GM13976 (cell line): ENCODE measurements at regions not wholly inside any gene's neighbourhood (a gene's known extent, or its start where the extent isn't known, plus 50 kb on each side); places are given as distances from the start of the nearest gene placed in this dataset.
"Not testable (repeated sequence)": the region's sequence is repeated elsewhere in the genome, so short reads cannot be mapped to it uniquely, and the experiment has no call there.

Experiments used
- DNase-seq: peaks from one replicate; pipeline ENCODE4 v3.0.0; 2012; ENCODE audit warnings: low spot score
- in situ Hi-C: fragments of 300-500 bp; cut with MboI; formaldehyde crosslinking; loops from one replicate; pipeline ENCODE4 v1.12.0; 2022; ENCODE audit warnings: low sequenced_read_pairs, mixed read lengths, inconsistent platforms; ENCODE audit not compliant: unreplicated experiment
- TF ChIP-seq, protein P1 (sequence below): IDR thresholded peaks from 2 replicates; pipeline ENCODE4 v1.5.1; 2012; ENCODE audit warnings: borderline replicate concordance, mild to moderate bottlenecking; ENCODE audit not compliant: insufficient read depth; ENCODE audit errors: extremely low read depth, missing control alignments, control extremely low read depth

DNA sequence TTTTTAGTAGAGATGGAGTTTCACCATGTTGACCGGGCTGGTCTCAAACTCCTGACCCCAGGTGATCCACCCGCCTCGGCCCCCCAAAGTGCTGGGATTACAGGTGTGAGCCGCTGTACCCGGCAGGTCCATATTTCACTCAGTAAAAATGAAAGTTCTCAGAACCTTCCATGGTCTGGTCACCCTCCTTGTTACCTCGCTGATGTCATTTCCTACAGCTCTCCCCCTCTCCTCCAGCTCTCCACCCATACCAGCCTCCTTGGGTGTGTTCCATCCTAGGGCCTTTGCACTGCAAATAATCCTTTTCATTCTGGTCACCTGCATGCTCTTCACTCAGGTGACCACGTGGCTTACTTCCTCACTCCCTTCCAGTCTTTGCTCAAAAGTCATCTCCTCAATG, 78.2 kb upstream of the TNFSF11 start:
- no peak for DNase-seq
- TF ChIP-seq, protein P1, sequence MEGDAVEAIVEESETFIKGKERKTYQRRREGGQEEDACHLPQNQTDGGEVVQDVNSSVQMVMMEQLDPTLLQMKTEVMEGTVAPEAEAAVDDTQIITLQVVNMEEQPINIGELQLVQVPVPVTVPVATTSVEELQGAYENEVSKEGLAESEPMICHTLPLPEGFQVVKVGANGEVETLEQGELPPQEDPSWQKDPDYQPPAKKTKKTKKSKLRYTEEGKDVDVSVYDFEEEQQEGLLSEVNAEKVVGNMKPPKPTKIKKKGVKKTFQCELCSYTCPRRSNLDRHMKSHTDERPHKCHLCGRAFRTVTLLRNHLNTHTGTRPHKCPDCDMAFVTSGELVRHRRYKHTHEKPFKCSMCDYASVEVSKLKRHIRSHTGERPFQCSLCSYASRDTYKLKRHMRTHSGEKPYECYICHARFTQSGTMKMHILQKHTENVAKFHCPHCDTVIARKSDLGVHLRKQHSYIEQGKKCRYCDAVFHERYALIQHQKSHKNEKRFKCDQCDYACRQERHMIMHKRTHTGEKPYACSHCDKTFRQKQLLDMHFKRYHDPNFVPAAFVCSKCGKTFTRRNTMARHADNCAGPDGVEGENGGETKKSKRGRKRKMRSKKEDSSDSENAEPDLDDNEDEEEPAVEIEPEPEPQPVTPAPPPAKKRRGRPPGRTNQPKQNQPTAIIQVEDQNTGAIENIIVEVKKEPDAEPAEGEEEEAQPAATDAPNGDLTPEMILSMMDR, result no peak
- in situ Hi-C loops, result no loop called here

DNA sequence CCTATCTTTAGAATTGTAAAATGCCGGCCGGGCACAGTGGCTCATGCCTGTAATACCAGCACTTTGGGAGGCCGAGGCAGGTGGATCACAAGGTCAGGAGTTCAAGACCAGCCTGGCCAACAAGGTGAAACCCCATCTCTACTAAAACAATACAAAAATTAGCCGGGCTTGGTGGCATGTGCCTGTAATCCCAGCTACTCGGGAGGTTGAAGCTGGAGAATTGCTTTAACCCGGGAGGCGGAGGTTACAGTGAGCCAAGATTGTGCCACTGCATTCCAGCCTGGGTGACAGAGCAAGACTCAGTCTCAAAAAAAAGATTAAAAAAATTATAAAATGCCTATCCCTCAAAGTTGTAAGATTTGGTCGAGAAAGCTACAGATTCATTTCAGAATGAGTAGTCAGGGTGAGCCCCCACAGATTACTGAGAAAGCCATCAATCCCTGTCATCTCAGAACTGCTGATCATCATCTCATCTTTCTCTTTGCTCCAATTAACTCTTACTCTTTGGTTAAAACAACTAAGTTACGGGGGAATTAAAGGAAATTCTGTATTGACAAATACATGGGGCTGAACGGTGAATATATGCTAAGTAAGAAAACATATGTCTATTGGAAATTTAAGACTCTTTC, 76.9 kb upstream of the TNFSF11 start:
- in situ Hi-C loops, result not testable (repeated sequence)
- peak; percentile 45 for DNase-seq

DNA sequence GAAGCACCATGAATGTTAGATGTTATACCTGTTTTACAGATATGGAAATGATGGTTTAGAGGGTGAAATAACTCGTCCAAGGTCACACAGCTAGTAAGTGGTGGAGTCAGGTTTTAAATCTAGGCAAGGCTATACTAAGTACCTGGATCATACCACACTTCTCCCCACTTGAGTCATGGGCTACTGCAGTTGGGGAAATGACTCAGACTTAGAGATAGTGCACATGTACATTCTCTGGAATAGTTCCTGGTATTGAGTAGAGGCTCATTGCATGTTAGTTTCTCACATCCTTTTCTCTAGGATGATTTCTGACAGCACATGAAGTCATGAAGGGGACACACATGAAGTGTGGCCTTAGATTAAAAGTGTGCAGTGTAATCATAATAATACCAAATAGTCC, 76.2 kb upstream of the TNFSF11 start:
- in situ Hi-C loops, result no loop called here
- TF ChIP-seq, protein P1, result no peak
- DNase-seq, result peak; percentile 38

DNA sequence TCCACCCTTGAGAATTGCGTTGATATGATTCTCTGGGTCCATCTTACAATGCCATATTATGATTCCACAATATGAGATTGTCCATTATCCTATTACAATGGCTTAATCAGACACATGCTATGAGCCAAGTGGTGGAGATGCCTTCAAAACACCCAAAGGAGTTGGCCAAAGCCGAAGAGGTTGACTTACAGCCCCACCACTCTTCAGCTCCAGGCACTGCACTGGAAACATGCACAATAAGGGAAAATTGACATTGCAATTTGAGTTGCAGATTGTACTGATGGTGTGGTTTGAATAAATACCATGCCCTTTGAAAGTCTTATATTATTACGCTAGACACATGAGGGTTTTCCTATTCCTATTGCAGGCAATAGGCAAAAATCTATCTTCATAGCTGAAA, 75.4 kb upstream of the TNFSF11 start:
- TF ChIP-seq, protein P1, result peak; percentile 11
- in situ Hi-C loops, result no loop called here
- DNase-seq, result no peak
